RCC 7860 (cell line): ENCODE measurements at regions not wholly inside any gene's neighbourhood (a gene's known extent, or its start where the extent isn't known, plus 50 kb on each side); places are given as distances from the start of the nearest gene placed in this dataset.

Experiments
- DNase-seq: peaks from one replicate; pipeline ENCODE4 v3.0.0-alpha.2; 2015; ENCODE audit warnings: low spot score
- FAIRE-seq: peaks from 2 replicates; lab custom pipeline; 2012; peaks lifted over from hg19 to GRCh38; lab: Jason Lieb, UNC

- DNase-seq (no peak), FAIRE-seq (no peak)
These were observed 1312.7 kb upstream of the USP15 start for GRCh38 chr12:60947533-60947932.

- no peak for FAIRE-seq
These were observed 1293.1 kb upstream of the USP15 start for GRCh38 chr12:60967128-60967527.

GRCh38 chr12:60977966-60978365 is 1282.2 kb upstream of the USP15 start:
- FAIRE-seq (no peak), DNase-seq (no peak)

More at GRCh38 chr12:60967128-60967527, 1293.1 kb upstream of the USP15 start:
- DNase-seq, result no peak

- FAIRE-seq, result no peak
- no peak for DNase-seq
These were observed 1279.6 kb upstream of the USP15 start for GRCh38 chr12:60980558-60980957.

GRCh38 chr12:60981473-60981872 is 1278.7 kb upstream of the USP15 start:
- no peak for FAIRE-seq
- no peak for DNase-seq

GRCh38 chr12:60992087-60992486 is 1268.1 kb upstream of the USP15 start:
- no peak for FAIRE-seq
- no peak for DNase-seq

GRCh38 chr12:60995256-60995825 is 1264.9 kb upstream of the USP15 start:
- DNase-seq, result no peak

GRCh38 chr12:60997869-60998378 is 1262.3 kb upstream of the USP15 start:
- DNase-seq, result no peak
- FAIRE-seq, result no peak

More at GRCh38 chr12:60995256-60995825, 1264.9 kb upstream of the USP15 start:
- no peak for FAIRE-seq

GRCh38 chr12:61009192-61009591 is 1251.0 kb upstream of the USP15 start:
- FAIRE-seq, result no peak
- no peak for DNase-seq

- FAIRE-seq (no peak), DNase-seq (no peak)
These were observed 1248.3 kb upstream of the USP15 start for GRCh38 chr12:61011767-61012423.

GRCh38 chr12:61018571-61018970 is 1241.6 kb upstream of the USP15 start:
- FAIRE-seq, result no peak
- DNase-seq, result no peak

- FAIRE-seq (no peak), DNase-seq (no peak)
These were observed 1237.0 kb upstream of the USP15 start for GRCh38 chr12:61023231-61023630.

GRCh38 chr12:61029516-61029915 is 1230.7 kb upstream of the USP15 start:
- no peak for FAIRE-seq
- DNase-seq, result no peak

GRCh38 chr12:61037792-61038191 is 1222.4 kb upstream of the USP15 start:
- FAIRE-seq (no peak), DNase-seq (no peak)

- no peak for DNase-seq
- no peak for FAIRE-seq
These were observed 1216.4 kb upstream of the USP15 start for GRCh38 chr12:61043838-61044237.

- FAIRE-seq (no peak), DNase-seq (no peak)
These were observed 1215.4 kb upstream of the USP15 start for GRCh38 chr12:61044766-61045165.

- FAIRE-seq, result no peak
- DNase-seq, result no peak
These were observed 1189.4 kb upstream of the USP15 start for GRCh38 chr12:61070640-61071414.

GRCh38 chr12:61072717-61073116 is 1187.5 kb upstream of the USP15 start:
- DNase-seq (no peak), FAIRE-seq (no peak)

GRCh38 chr12:61095111-61095510 is 1165.1 kb upstream of the USP15 start:
- DNase-seq (no peak), FAIRE-seq (no peak)

GRCh38 chr12:61098031-61098580 is 1162.1 kb upstream of the USP15 start:
- DNase-seq (no peak), FAIRE-seq (no peak)

GRCh38 chr12:61107118-61107517 is 1153.1 kb upstream of the USP15 start:
- no peak for DNase-seq
- FAIRE-seq, result no peak
